CD4-positive, alpha-beta T cell treated with Interleukin-15 for 1 hour (primary cell): ENCODE measurements at regions not wholly inside any gene's neighbourhood (a gene's known extent, or its start where the extent isn't known, plus 50 kb on each side); places are given as distances from the start of the nearest gene placed in this dataset.
"Not testable (repeated sequence)": the region's sequence is repeated elsewhere in the genome, so short reads cannot be mapped to it uniquely, and the experiment has no call there.

Experiments
- DNase-seq: peaks from one replicate; pipeline ENCODE4 v3.0.0-alpha.2; 2020

DNA sequence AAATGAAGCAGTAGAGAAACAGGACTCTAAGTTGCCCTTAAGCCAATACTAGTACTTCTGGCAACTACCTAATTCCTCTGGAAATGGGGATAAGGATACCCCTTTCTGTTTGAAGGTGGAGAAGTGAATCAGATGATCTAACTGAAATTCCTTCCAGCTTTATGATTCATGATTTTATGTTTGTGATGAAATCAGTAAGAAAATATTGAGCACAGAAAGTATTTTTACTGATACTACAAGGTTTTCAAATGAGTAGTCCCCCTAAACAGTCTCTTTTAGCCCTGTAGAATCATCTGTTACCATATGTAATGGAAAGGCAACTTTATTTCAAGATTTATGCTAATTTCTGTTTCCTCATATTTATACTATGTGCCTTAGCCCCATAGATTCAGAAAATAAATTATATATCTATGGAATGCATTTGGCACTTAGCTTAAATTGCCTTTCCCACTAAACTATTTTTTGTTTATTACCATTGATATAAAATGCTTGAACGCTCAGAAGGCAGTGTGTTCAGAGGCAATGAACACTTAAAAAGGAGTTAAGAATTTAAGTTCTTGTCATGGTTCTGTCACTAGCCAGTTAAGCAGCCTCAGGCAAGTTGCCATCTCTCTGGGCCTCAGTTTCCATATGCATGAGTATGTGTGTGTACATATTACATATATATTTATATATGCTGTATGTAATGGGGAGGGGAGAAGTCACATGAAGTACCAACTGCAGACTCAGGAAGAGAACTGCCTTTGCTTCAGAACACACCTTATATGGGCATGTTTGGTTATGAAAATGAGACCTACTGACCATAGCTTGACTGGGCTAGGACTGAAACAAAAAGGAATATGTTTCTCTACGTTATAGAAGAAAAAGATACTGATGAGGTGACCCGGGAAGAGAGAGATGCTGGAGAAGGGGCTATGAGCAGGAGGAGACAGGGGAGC is 97.7 kb downstream of the CDC42EP3 start:
- DNase-seq = no peak

DNA sequence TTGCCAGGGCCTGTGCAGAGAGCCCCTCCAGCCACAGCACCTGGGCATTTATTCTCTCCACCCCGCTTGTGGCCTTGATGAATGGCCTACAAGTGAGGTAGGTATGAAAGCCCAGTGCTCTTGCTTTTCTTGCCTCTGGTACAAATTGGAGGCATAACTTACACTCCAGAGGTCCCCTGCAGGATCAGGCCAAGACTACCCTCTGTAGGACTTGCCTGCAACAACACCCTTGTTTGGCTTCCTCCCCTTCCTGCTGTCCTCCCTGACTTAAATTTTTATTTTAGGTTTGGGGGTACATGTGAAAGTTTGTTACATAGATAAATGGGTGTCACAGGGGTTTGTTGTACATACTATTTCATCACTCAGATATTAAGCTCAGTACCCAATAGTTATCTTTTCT is 95.7 kb downstream of the CDC42EP3 start:
- DNase-seq = no peak

DNA sequence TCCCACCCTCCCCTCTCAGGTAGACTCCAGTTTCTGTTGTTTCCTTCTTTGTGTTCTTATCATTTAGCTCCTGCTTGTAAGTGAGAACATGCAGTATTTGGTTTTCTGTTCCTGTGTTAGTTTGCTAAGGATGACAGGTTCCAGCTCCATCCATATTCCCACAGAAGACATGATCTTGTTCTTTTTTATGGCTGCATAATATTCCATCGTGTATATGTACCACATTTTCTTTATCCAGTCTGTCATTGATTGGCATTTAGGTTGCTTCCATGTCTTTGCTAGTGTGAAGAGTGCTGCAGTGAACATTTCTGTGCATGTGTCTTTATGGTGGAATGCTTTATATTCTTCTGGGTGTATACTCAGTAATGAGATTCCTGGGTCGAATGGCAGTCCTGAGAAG is 95.2 kb downstream of the CDC42EP3 start:
- not testable (repeated sequence) for DNase-seq

DNA sequence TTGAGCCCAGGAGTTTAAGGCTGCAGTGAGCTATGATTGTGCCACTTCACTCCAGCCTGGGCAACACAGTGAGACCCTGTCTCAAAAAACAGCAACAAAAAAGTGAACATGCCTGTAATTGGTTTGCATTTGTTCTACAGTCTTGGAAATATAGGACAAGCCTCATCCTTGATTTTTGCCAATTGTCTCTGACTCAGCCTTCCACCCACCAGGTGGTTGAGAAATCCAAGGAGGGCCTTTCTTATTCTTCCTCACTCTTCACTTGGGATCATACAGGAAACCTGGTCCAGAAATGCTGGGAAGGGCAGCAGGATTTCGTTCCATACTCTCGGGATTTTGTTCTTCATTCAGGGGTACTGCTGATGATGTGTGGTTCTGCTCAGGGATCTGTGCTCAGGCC is 94.6 kb downstream of the CDC42EP3 start:
- DNase-seq = no peak

DNA sequence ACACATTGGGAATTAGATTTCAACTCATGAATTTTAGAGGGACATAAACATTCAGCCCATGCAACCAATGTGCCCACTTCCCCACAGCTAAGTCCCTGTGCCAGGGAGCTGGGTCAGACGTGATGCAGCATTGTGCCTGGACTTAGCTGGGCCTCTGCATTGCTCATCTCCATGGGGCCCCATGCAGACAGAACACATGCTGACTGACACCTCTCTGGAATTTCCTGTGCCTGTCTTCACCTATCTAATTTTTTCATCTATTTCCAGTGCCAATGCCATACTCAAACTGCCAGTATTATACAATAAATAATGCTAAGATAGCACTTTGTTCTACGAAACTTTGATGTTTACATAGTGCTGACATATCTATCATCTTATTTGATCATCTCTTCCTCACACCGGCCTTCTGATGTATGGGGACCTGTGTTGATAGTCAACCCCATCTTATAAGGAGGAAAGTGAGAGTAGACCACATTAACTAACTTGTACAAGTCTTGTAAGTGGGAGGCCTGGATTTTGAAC is 92.2 kb downstream of the CDC42EP3 start:
- DNase-seq = no peak

DNA sequence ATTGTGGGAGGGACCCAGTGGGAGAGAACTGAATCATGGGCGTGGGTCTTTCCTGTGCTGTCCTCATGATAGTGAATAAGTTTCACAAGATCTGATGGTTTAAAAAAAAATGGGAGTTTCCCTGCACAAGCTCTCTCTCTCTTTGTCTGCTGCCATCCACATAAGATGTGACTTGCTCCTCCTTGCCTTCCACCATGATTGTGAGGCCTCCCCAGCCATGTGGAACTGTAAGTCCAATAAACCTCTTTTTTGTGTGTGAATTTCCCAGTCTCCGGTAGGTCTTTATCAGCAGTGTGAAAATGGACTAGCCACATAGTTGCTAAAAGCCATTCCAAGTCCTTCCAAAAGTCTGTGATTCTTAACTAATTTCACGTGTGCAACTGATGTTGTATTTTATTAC is 91.5 kb downstream of the CDC42EP3 start:
- DNase-seq = not testable (repeated sequence)

DNA sequence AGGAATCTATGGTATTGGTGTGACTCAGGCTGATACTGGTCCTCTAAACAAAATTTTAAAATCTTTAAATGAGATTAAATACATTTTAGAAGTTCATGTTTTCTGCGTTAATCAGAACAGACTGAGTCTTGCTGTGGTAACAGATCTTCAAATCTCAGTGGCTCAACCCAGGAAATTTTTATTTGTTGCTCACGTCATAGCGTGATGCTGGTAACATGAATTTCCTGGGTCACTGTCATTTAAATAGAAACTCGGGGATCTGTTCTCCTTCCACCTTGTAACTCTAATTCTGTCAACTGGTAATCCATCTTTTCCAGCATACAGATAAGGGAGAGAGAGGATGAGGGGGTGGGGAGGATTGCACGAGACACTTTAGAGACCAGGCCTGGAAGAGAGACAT is 90.0 kb downstream of the CDC42EP3 start:
- DNase-seq = no peak

DNA sequence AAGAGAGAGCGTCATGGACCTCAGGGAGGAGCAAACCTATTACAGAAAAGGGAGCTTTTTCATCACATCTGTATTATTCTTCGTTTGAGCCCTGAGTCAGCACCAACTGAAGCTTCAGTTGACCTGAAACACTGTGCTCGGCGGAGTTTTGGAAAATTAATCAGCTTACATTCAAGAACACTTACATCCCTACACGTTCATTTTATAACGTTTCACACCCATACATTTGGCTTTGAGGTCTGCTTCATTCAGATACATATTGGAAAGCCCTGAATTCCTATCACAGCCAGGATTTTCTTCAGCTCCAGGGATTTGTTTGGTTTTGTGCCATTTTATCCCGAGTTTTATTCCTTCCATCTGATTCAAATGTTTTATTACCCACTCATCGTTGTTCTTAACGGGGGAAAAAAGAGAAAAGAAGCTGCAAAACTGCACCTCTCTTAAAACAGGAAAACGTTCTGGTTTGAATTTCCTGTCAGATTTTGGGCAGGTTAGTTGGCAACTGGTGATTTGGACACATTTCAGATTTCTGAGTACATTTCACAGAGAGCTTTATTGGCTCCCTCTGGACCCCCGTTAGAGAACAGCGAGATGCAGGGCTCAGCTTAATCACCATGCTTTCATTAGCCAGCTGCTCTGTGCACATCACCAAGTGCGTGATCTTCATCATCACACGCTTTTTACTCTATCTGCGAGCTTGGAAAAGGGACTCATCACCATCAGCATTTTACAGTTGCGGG is 88.8 kb downstream of the CDC42EP3 start:
- no peak for DNase-seq

DNA sequence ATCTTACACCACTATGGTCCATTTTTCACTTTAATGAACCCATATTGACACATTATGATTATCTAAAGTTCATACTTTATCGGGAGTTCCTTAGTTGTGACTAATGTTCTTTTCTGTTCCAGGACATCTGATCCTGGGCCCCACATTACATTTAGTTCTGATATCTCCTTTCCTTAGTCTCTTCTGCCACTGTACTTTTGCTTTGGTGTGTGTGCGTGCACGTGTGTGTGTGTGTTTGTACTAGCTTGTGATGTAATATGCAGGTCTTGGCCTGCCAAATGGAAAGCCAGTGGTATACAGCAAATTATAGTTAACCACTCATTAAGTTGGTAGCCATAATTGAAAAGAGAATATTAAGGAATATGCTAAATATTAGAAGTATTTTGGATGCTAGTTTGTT is 88.0 kb downstream of the CDC42EP3 start:
- DNase-seq = no peak

DNA sequence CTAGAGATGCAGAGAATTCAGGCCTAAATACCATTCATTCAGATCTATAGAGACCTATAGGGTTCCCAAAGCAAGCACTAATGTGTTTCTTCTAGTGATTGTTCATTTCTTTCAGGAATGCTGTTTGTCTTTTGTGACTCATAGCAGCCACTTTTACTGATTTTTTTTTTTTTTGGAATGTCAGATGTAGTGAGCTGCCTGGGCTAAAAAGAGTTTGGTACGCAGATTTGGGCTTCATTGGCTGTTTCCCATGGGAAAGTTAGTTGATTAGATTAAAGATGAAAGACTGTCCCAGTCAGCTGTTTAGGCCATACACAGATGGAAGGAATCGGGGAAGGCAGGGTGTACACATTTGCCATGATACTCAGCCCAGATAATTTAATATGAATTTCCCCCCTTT is 87.6 kb downstream of the CDC42EP3 start:
- no peak for DNase-seq

DNA sequence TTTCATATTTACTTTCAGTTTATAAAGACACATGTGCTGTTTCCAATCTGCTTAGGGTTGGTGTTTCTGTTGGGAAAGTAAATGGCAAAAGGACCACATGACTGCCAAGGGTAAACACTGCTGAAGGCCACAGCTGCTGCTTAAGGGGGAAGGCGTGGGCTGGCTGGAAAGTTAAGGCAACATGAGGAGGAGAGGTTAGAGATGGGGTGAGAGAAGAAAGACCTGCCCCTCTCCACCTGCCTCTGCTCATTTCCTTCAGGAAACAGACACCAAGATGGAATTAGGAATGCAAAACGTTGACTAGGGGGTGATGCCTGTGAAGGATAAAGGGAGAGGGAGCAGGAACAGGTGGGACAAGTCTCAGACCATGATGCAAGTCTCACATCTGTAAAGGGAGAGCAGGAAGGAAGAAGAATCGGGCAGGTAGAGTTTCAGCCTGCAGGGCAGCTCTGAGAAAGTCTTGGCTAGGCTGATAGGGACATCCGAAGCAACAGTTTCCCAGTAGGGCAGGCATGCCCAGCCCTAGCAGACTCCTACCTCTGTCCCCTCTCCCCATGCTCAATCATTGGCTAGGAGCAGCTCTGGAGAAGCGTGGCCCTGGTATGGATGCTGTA is 86.0 kb downstream of the CDC42EP3 start:
- no peak for DNase-seq

DNA sequence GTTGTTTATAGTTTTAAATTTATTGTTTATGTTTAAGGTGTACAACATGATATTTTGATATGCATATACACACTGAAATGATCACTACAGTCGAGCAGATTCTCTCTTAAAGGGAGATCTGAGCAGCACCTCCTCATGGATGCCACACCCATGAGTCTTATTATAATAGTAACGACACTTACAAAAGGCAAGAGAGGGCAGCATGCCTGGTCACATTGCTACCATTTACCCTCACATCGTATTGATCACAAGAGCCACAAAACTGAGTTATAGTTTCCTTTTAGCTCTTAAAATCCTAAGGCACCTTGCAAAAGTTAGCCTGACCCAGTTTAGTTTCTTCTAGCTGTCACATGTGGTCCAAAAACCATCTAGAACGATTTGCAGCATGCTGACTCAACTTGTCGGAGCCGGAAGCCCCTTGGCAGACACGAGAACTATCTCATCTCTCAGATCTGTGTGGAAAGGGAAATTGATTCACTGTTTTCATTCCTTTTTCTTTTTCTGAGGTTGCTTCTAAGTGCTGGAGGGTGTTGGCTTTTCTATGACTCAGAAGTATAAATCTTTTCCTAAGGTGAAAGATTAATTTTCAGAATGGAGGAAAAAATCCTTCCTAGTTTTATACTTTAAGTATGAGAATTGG is 85.3 kb downstream of the CDC42EP3 start:
- peak; percentile 74 for DNase-seq

DNA sequence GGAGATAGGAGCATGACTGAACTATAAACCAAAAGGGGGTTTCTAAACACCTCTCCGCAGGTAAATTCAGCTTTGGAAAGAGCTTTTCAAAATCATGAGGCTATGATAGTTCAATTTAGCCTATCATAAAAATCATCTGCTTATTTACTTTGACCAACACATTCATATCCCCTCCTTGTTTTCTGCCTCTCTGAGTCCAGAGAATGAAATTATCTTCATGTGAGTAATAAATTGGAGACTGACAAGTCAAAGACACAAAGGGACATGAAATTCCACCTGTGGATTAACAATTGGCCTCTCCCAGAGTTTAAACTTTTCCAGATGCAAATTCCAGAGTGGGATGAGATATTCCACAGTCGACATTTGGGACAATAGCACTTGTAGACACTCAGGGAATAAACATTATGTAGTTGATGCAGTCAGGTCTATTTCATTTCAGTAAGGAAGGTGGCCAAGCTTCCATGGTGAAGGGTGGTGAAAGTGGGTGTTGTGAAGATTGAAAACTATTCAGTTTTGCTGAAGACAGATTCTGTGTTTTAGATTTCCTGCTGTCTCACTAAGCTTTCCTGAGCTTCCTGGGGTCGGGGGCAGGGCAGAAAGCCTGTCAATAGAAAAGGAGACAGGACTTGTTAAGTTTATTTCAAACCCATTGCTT is 84.7 kb downstream of the CDC42EP3 start:
- DNase-seq = no peak

DNA sequence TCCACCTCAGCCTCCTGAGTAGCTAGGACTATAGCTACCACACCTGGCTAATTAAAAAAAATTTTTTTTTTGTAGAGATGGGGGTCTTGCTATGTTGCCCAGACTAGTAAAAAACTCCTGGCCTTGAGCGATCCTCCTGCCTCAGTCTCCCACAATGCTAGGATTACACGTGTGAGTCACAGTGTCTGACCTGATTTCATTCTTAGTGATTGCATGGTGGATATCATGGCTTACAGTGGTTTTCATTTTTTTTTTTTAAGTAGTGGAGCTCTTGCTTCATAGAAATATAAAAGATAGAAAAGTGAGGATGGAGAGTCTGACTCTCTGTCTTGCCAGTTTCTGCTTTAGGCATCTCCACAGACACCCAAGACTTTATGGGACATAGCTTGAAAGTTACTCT is 83.6 kb downstream of the CDC42EP3 start:
- DNase-seq = no peak

DNA sequence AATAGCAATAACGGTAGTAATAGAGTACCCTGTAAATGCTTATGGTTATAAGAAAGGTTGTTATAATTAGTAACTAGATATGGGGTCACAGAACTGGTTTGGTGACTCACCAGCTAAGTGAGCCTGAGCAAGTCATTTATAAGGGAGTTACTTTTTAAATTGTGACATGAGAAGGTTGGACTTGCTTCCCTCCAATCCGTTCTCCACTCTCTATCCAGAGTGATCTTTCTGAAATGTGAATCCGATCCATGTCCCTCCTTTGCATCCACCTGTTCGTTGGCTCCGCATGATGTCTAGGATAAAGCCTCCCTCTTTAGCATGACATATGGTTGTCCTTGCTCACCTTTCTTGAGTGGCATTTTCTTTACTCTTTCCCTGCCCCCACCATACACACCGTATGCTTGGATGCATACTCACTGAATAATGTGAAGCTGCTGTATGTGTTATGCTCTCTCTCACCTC is 83.1 kb downstream of the CDC42EP3 start:
- no peak for DNase-seq

DNA sequence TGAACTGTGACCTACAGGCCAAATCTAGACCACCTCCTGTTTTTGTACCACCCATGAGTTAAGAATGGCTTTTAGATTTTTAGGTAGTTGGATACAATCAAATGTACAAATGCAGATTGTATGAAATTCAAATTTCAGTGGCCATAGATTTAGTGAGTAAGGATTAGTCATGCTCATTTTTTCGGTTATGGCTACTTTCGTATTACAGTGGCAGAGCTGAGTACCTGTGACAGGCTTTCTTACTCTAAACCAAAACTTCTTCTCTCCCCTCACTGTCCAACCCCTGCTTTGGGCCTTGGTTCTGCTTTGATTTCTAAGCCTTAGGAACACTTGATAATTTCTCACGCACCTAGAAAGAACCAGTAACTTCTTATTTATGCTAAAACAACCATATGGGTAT is 82.1 kb downstream of the CDC42EP3 start:
- DNase-seq = no peak

DNA sequence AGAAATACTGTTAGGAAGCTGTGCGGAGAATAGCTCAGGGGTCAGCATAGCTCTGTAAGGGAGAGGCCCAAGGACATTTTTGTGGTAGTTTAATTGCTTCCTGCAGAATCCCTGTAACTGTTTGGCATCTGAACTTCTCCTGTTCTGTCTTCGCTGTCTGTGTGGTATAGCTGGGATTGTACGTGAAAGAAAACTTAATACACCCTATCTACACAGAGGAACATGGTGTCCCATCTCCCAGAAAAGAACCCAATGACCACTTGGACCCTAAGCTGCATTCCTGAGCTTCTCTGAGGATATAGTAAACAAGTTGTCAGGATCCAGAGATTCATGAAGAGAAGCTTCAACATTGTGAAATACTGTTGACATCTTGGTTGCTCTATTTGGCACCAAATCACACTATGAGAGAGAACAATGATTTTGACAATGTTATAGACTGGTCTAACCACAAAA is 81.3 kb downstream of the CDC42EP3 start:
- no peak for DNase-seq
